PC-3 (cell line): ENCODE measurements at regions not wholly inside any gene's neighbourhood (a gene's known extent, or its start where the extent isn't known, plus 50 kb on each side); places are given as distances from the start of the nearest gene placed in this dataset.

Experiments used
- CTCF ChIP-seq: fragments of 300-600 bp; sonication (generic); conservative IDR thresholded peaks from 2 replicates; pipeline ENCODE4 v1.5.1; 2017; ENCODE audit warnings: antibody characterized with exemption, low read depth, mild to moderate bottlenecking, low read length
- EZH2 ChIP-seq: fragments of 300-600 bp; sonication (generic); IDR thresholded peaks from one replicate; pipeline ENCODE4 v1.6.1; 2017; ENCODE audit warnings: antibody characterized with exemption, mild to moderate bottlenecking, low read length; ENCODE audit not compliant: unreplicated experiment
- EZH2phosphoT487 ChIP-seq: fragments of 300-600 bp; sonication (generic); IDR thresholded peaks from 2 replicates; pipeline ENCODE4 v1.6.1; 2018; ENCODE audit warnings: mild to moderate bottlenecking, antibody characterized with exemption, low read length, borderline replicate concordance

GRCh38 chr3:68006646-68007045 is 352.2 kb upstream of the SUCLG2 start:
- TF ChIP-seq CTCF (no peak), EZH2 (no peak), EZH2phosphoT487 (no peak)
